MM.1S (cell line): ENCODE measurements at regions not wholly inside any gene's neighbourhood (a gene's known extent, or its start where the extent isn't known, plus 50 kb on each side); places are given as distances from the start of the nearest gene placed in this dataset.

Experiments used
- DNase-seq: peaks from one replicate; pipeline ENCODE4 v3.0.0-alpha.2; 2015
- H2AFZ ChIP-seq: fragments of 300-600 bp; sonication (generic); 2 replicates; pipeline ENCODE4 v1.6.0; 2016; ENCODE audit warnings: antibody characterized with exemption, low read length
- H3F3A ChIP-seq: fragments of 300-600 bp; sonication (generic); 2 replicates; pipeline ENCODE4 v1.6.1; 2016; ENCODE audit warnings: mild to moderate bottlenecking, antibody characterized with exemption, low read length, moderate library complexity, mixed read lengths; ENCODE audit not compliant: insufficient read depth
- H3K27ac ChIP-seq: fragments of 300-600 bp; sonication (generic); 2 replicates; pipeline ENCODE4 v1.5.1; 2016; ENCODE audit warnings: mild to moderate bottlenecking, low read length
- H3K27me3 ChIP-seq: fragments of 300-600 bp; sonication (generic); replicated peaks from 2 replicates; pipeline ENCODE4 v1.6.0; 2016; ENCODE audit warnings: low read length; ENCODE audit not compliant: insufficient read depth
- H3K36me3 ChIP-seq: fragments of 300-600 bp; sonication (generic); replicated peaks from 2 replicates; pipeline ENCODE4 v1.6.1; 2016; ENCODE audit warnings: mild to moderate bottlenecking, low read length, mixed read lengths; ENCODE audit not compliant: insufficient read depth
- H3K4me1 ChIP-seq: fragments of 300-600 bp; sonication (generic); 2 replicates; pipeline ENCODE4 v1.6.1; 2016; ENCODE audit warnings: low read length, mixed read lengths
- H3K4me2 ChIP-seq: fragments of 300-600 bp; sonication (generic); 2 replicates; pipeline ENCODE4 v1.6.0; 2016; ENCODE audit warnings: low read depth, low read length
- H3K4me3 ChIP-seq: fragments of 300-600 bp; sonication (generic); 2 replicates; pipeline ENCODE4 v1.5.1; 2016; ENCODE audit warnings: low read length, mixed read lengths
- H3K79me2 ChIP-seq: fragments of 300-600 bp; sonication (generic); 2 replicates; pipeline ENCODE4 v1.6.1; 2016; ENCODE audit warnings: mixed run types, low read length, mixed read lengths
- H3K9ac ChIP-seq: fragments of 300-600 bp; sonication (generic); 2 replicates; pipeline ENCODE4 v1.6.1; 2016; ENCODE audit warnings: low read length, mixed read lengths
- H3K9me2 ChIP-seq: fragments of 300-600 bp; sonication (generic); replicated peaks from 2 replicates; pipeline ENCODE4 v1.6.1; 2016; ENCODE audit warnings: mild to moderate bottlenecking, low read length, mixed read lengths; ENCODE audit not compliant: insufficient read depth
- H3K9me3 ChIP-seq: fragments of 300-600 bp; sonication (generic); replicated peaks from 2 replicates; pipeline ENCODE4 v1.6.1; 2016; ENCODE audit warnings: mild to moderate bottlenecking, low read length, mixed read lengths; ENCODE audit not compliant: insufficient read depth
- H4K20me1 ChIP-seq: fragments of 300-600 bp; sonication (generic); 2 replicates; pipeline ENCODE4 v1.6.1; 2016; ENCODE audit warnings: mild to moderate bottlenecking, low read length, moderate library complexity, mixed read lengths; ENCODE audit not compliant: insufficient read depth
- CTCF ChIP-seq: fragments of 300-600 bp; sonication (generic); IDR thresholded peaks from 2 replicates; pipeline ENCODE4 v1.5.1; 2016; ENCODE audit warnings: antibody characterized with exemption, low read length, mixed read lengths
- EZH2 ChIP-seq: fragments of 300-600 bp; sonication (generic); optimal IDR thresholded peaks from 2 replicates; pipeline ENCODE3; 2017; ENCODE audit warnings: low read depth, mild to moderate bottlenecking, antibody characterized with exemption, low read length, mixed read lengths
- EZH2phosphoT487 ChIP-seq: fragments of 300-600 bp; sonication (generic); IDR thresholded peaks from 2 replicates; pipeline ENCODE4 v1.6.1; 2018; ENCODE audit warnings: antibody characterized with exemption, low read length

GRCh38 chr10:3946234-3947229, 161.5 kb upstream of the KLF6 start:
- Histone ChIP-seq H4K20me1 (no peaks in the 10 kb centered on the region), H3K4me1 (no peaks in the 10 kb centered on the region), H3F3A (no peaks in the 10 kb centered on the region), H3K36me3 (no peaks in the 10 kb centered on the region), H3K9ac (no peak overlapping the region), H3K79me2 (no peaks in the 10 kb centered on the region), H3K27ac (no peak overlapping the region), H3K4me3 (no peak overlapping the region), H3K27me3 (no peaks in the 10 kb centered on the region), H3K9me2 (no peaks in the 10 kb centered on the region), H2AFZ (no peak overlapping the region), H3K9me3 (no peaks in the 10 kb centered on the region), H3K4me2 (no peak overlapping the region)
- no peak for DNase-seq
- TF ChIP-seq CTCF: no peak
- TF ChIP-seq EZH2: no peak
- TF ChIP-seq EZH2phosphoT487: no peak

- H3K9me2 ChIP-seq: no peaks in the 10 kb centered on the region
- no peak overlapping the region for H3K9ac ChIP-seq
- no peak for DNase-seq
- no peak overlapping the region for H3K4me3 ChIP-seq
- no peaks in the 10 kb centered on the region for H3F3A ChIP-seq
- no peak overlapping the region for H2AFZ ChIP-seq
- H3K27ac ChIP-seq: no peak overlapping the region
- no peaks in the 10 kb centered on the region for H3K27me3 ChIP-seq
- H3K36me3 ChIP-seq: no peaks in the 10 kb centered on the region
- H3K79me2 ChIP-seq: no peaks in the 10 kb centered on the region
- H3K4me1 ChIP-seq: no peaks in the 10 kb centered on the region
- no peaks in the 10 kb centered on the region for H4K20me1 ChIP-seq
- H3K9me3 ChIP-seq: no peaks in the 10 kb centered on the region
- H3K4me2 ChIP-seq: no peak overlapping the region
- TF ChIP-seq EZH2phosphoT487: no peak
- no peak for TF ChIP-seq EZH2
- TF ChIP-seq CTCF: no peak
These were observed 160.0 kb upstream of the KLF6 start for GRCh38 chr10:3945026-3945425.

- H3F3A ChIP-seq: no peaks in the 10 kb centered on the region
- H2AFZ ChIP-seq: no peak overlapping the region
- no peaks in the 10 kb centered on the region for H3K9me3 ChIP-seq
- no peak for DNase-seq
- no peaks in the 10 kb centered on the region for H4K20me1 ChIP-seq
- no peaks in the 10 kb centered on the region for H3K27me3 ChIP-seq
- no peaks in the 10 kb centered on the region for H3K36me3 ChIP-seq
- no peaks in the 10 kb centered on the region for H3K4me1 ChIP-seq
- H3K4me3 ChIP-seq: no peak overlapping the region
- no peaks in the 10 kb centered on the region for H3K9me2 ChIP-seq
- H3K27ac ChIP-seq: no peak overlapping the region
- H3K4me2 ChIP-seq: no peak overlapping the region
- no peaks in the 10 kb centered on the region for H3K79me2 ChIP-seq
- no peak overlapping the region for H3K9ac ChIP-seq
- TF ChIP-seq EZH2 (no peak), CTCF (no peak), EZH2phosphoT487 (no peak)
These were observed 159.6 kb upstream of the KLF6 start for GRCh38 chr10:3944591-3944990.
